GM19239 (cell line): ENCODE measurements at regions not wholly inside any gene's neighbourhood (a gene's known extent, or its start where the extent isn't known, plus 50 kb on each side); places are given as distances from the start of the nearest gene placed in this dataset.

ENCODE experiments used
- DNase-seq: peaks from one replicate; pipeline ENCODE4 v3.0.0; 2011; ENCODE audit warnings: low spot score; ENCODE audit not compliant: insufficient read length
- FAIRE-seq: peaks from 2 replicates; lab custom pipeline; 2011; peaks lifted over from hg19 to GRCh38; lab: Jason Lieb, UNC

GRCh38 chr5:67287510-67288268 lies 91.1 kb upstream of the CD180 start:
- FAIRE-seq (no peak), DNase-seq (no peak)

- FAIRE-seq (no peak), DNase-seq (no peak)
These were observed 89.4 kb upstream of the CD180 start for GRCh38 chr5:67286006-67286405.

DNA sequence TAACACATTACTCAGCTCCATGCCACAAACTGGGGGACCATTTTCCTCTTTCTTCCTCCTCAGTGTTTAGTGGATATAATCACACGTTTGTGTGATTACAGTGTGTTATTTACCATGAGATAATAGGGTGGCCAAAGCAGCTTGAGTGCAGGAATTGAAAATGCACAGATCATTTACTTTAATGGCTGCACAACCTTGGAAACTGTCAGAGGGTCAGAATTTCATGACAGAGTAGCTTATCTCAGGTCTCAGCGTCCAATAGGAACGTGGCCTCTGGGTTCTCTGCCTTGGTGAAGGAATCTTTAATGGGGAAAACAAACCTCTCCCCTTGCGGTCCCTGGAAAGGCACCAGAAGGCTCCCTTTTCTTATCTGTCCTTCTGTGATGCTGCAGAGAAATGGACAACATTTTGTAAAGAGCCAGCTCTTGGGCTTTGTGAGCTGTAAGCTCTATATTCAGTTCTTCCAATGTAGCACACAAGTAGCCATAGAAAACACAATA lies 87.4 kb upstream of the CD180 start:
- DNase-seq (no peak), FAIRE-seq (no peak)

- DNase-seq (no peak), FAIRE-seq (no peak)
These were observed 86.8 kb upstream of the CD180 start for GRCh38 chr5:67283275-67283987.

GRCh38 chr5:67281874-67282273 lies 85.3 kb upstream of the CD180 start:
- FAIRE-seq, result no peak

GRCh38 chr5:67273689-67274356 lies 77.2 kb upstream of the CD180 start:
- no peak for FAIRE-seq
- no peak for DNase-seq

More at GRCh38 chr5:67281874-67282273, 85.3 kb upstream of the CD180 start:
- DNase-seq, result no peak

GRCh38 chr5:67272453-67273130 lies 76.0 kb upstream of the CD180 start:
- FAIRE-seq (no peak), DNase-seq (no peak)

DNA sequence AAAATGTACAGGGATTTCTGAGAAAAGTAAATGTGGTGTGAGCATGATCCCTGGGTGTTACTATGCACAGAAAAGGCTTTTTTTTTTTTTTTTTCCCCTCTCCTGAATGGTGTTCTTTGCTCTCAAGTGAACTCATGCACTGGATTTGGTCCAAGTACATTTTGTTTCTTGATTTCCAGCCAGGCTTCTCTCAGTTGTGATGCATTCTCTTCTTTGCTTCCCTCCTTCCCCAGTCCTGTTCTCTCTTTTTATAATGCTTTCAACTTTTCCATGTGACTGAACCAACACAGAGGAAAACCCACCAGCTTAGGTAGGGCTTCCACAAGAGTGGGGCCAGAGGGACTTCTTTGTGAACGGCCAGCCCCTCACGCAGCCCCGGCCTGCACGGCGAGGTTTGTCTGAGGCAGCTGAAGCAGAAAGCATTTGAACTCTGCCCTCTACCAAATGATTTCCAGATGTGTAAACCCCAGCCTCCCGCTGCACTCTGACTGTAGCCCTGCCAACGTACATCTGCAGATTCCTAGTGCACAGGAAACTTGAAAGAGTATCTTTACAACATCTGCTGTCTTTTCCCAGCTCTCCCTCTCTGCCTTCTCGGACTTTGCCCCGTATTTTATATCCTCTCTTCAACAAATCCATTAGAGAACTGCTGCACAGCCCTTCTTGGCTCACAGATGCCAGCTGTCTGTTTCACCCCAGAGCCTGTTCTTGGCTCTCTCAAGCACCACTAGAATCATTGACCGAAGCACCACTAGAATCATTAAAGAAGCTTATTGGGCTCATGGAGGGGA lies 71.8 kb upstream of the CD180 start:
- FAIRE-seq (no peak), DNase-seq (no peak)

DNA sequence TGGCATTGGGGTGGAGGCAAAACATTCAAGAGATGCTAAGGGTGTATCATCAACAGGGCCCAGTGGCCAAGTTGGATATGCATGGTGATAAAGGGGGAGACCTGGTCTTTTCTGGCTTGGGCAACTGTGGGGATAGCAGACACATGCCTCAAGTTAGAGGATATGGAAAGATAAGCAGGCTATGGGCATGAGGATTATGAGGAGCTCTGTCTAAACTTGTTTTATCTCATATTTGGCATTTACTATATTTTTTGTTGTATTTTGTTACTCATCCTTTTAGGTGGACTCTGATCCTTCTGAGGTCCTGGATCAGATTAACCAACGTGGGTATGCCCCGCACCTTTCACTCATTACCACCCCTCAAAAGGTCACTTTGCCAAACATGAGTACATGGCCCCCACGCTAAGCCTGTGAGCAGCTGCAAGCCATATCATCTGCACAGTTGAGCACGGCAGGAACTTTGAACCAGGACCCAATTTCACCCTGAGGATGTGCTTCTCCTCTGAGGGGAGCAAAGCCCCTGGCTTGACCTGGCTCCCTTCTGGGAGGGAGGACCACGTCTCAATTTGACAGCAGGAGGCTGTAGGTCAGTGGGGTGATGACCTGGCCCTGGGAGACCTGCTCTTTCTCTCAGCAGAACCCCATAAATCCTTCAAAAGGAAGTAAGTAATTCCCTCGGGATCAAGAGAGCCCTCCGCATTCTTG lies 71.1 kb upstream of the CD180 start:
- DNase-seq (no peak), FAIRE-seq (no peak)

DNA sequence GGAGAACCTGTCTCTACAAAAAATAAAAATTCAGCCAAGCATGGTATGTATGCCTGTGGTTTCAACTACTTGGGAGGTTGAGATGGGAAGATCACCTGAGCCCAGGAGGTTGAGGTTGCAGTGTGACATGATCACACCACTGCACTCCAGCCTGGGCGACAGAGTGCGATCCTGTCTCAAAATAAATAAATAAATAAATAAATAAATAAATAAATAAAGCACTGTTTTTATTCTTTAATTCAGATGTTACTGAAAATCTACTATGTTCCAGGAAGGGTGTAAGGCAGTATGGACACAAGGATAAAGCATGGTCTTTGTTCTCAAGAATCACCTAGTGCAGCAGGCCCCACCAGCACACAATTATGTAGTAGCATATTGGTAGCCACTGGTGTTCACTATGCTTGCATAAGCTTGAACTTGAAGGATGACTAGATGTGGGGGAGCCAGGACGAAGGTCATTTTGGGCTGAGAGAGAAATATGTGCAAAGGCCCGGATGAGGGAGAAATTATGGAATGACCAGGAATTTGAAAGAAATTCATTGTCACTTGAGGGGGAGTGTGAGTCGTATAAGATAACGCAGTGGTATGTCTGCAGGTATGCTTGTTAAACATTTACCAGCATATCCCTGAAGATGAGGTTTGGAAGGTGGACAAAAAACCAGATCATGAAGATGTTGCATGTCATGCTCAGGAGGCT lies 70.2 kb upstream of the CD180 start:
- FAIRE-seq, result no peak

GRCh38 chr5:67265951-67266350 lies 69.4 kb upstream of the CD180 start:
- FAIRE-seq, result no peak
- no peak for DNase-seq

More for the DNA sequence above, 70.2 kb upstream of the CD180 start:
- no peak for DNase-seq

- DNase-seq (no peak), FAIRE-seq (no peak)
These were observed 67.2 kb upstream of the CD180 start for GRCh38 chr5:67263656-67264408.

GRCh38 chr5:67262956-67263355 lies 66.4 kb upstream of the CD180 start:
- no peak for FAIRE-seq
- no peak for DNase-seq

GRCh38 chr5:67262206-67262605 lies 65.6 kb upstream of the CD180 start:
- FAIRE-seq (no peak), DNase-seq (no peak)

- DNase-seq (no peak), FAIRE-seq (no peak)
These were observed 63.1 kb upstream of the CD180 start for GRCh38 chr5:67259548-67260215.

- FAIRE-seq, result no peak
- no peak for DNase-seq
These were observed 60.9 kb upstream of the CD180 start for GRCh38 chr5:67257500-67257899.

DNA sequence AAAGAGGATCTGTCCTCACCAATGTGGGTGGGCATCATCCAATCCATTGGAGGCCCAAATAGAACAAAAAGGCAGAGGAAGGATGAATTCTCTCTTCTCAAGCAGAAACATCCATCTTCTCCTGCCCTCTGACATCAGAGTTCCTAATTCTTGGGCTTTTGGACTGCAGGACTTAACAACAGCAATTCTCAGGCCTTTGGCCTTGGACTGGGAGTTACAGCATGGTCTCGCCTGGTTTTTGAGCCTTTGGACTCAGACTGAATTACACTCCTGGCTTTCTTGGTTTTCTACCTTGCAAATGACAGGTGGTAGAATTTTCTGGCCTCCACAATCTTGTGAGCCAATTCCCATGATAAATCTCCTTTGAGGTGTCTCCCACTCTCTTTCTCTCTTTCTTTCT lies 60.5 kb upstream of the CD180 start:
- no peak for FAIRE-seq
- DNase-seq, result no peak
